Breast epithelium (tissue), 3 donors: ENCODE measurements at regions not wholly inside any gene's neighbourhood (a gene's known extent, or its start where the extent isn't known, plus 50 kb on each side); places are given as distances from the start of the nearest gene placed in this dataset.

Experiments used
- CTCF ChIP-seq, 3 donors: fragments of 450-650 bp; IDR thresholded peaks; one replicate each; pipeline ENCODE4 v1.5.1; 2016 to 2017; ENCODE audit warnings: antibody characterized with exemption in 3 of 3, mild to moderate bottlenecking in 3 of 3, moderate library complexity in 3 of 3
- POLR2AphosphoS5 ChIP-seq, 3 donors: sonication (generic); formaldehyde crosslinking; IDR thresholded peaks; one replicate each; pipeline ENCODE4 v1.6.1; 2017; ENCODE audit warnings: antibody characterized with exemption in 3 of 3

DNA sequence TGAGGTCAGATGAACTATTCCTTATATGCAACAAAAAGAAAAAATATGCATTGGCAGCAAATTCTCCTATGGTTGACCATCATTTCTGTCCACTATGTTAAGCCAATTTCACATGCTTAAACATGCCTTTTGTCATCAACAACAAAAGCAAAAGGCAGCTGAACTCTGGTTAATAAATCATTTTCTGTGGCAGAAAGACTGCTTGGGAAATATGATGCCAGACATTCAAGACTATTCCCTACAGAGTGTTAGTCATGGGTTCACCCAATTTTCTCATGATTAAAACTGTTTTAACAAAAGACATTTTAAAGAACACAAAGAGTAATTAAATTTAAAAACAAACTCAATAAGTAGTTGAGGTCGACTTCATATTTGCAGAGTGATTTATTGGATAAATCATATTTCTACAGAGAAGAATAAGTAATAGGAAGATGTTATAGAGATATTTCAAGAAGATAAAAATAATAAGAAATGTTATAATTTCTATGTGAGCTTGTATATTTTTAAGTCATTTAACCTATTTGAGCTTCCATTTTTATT, 890.6 kb downstream of the STPG2 start:
- TF ChIP-seq CTCF (IDR thresholded peaks at IDR 0.05) = no peak
- TF ChIP-seq POLR2AphosphoS5 (IDR thresholded peaks at IDR 0.05) = no peak
